ENCODE measurements at regions not wholly inside any gene's neighbourhood (a gene's known extent, or its start where the extent isn't known, plus 50 kb on each side); places are given as distances from the start of the nearest gene placed in this dataset.

- DNase-seq: no peak
Observed at GRCh38 chr2:199707593-199708185, 143.3 kb downstream of the FTCDNL1 start.

- no peak for DNase-seq
Observed at GRCh38 chr2:199705538-199705937, 145.5 kb downstream of the FTCDNL1 start.

GRCh38 chr2:199704358-199705238 lies 146.4 kb downstream of the FTCDNL1 start:
- DNase-seq: peak; percentile 59

- no peak for DNase-seq
Observed at GRCh38 chr2:199703199-199703598, 147.8 kb downstream of the FTCDNL1 start.

- no peak for DNase-seq
Observed at GRCh38 chr2:199697469-199697868, 153.5 kb downstream of the FTCDNL1 start.

GRCh38 chr2:199696048-199696447 lies 154.9 kb downstream of the FTCDNL1 start:
- no peak for DNase-seq

- no peak for DNase-seq
Observed at GRCh38 chr2:199693861-199694260, 157.1 kb downstream of the FTCDNL1 start.

GRCh38 chr2:199692489-199692888 lies 158.5 kb downstream of the FTCDNL1 start:
- peak; percentile 98 for DNase-seq

GRCh38 chr2:199690225-199690624 lies 160.8 kb downstream of the FTCDNL1 start:
- DNase-seq: no peak

- no peak for DNase-seq
Observed at GRCh38 chr2:199685669-199686068, 165.3 kb downstream of the FTCDNL1 start.

- DNase-seq: no peak
Observed at GRCh38 chr2:199684832-199685231, 166.2 kb downstream of the FTCDNL1 start.

GRCh38 chr2:199684168-199684567 lies 166.8 kb downstream of the FTCDNL1 start:
- DNase-seq: no peak

GRCh38 chr2:199682001-199682400 lies 169.0 kb downstream of the FTCDNL1 start:
- DNase-seq: no peak

GRCh38 chr2:199680482-199680881 lies 170.5 kb downstream of the FTCDNL1 start:
- no peak for DNase-seq

GRCh38 chr2:199679883-199680282 lies 171.1 kb downstream of the FTCDNL1 start:
- peak; percentile 71 for DNase-seq

- no peak for DNase-seq
Observed at GRCh38 chr2:199677881-199678280, 173.1 kb downstream of the FTCDNL1 start.

GRCh38 chr2:199668645-199669044 lies 182.3 kb downstream of the FTCDNL1 start:
- no peak for DNase-seq

- no peak for DNase-seq
Observed at GRCh38 chr2:199663157-199663556, 187.8 kb downstream of the FTCDNL1 start.

- DNase-seq: no peak
Observed at GRCh38 chr2:199662255-199662654, 188.7 kb downstream of the FTCDNL1 start.

GRCh38 chr2:199660167-199660566 lies 190.8 kb downstream of the FTCDNL1 start:
- no peak for DNase-seq

- DNase-seq: no peak
Observed at GRCh38 chr2:199659207-199659606, 191.8 kb downstream of the FTCDNL1 start.

GRCh38 chr2:199646439-199646838 lies 188.7 kb upstream of the SATB2 start:
- DNase-seq: no peak

GRCh38 chr2:199631129-199631528 lies 173.4 kb upstream of the SATB2 start:
- DNase-seq: no peak

- no peak for DNase-seq
Observed at GRCh38 chr2:199629301-199629700, 171.6 kb upstream of the SATB2 start.

Data from NCI-H748 treated with DMSO at 0.1 percent for 48 hours (cell line).